ENCODE measurements at regions not wholly inside any gene's neighbourhood (a gene's known extent, or its start where the extent isn't known, plus 50 kb on each side); places are given as distances from the start of the nearest gene placed in this dataset.

GRCh38 chr10:81073155-81073554 lies 535.5 kb downstream of the SH2D4B start:
- TF ChIP-seq, protein P1, sequence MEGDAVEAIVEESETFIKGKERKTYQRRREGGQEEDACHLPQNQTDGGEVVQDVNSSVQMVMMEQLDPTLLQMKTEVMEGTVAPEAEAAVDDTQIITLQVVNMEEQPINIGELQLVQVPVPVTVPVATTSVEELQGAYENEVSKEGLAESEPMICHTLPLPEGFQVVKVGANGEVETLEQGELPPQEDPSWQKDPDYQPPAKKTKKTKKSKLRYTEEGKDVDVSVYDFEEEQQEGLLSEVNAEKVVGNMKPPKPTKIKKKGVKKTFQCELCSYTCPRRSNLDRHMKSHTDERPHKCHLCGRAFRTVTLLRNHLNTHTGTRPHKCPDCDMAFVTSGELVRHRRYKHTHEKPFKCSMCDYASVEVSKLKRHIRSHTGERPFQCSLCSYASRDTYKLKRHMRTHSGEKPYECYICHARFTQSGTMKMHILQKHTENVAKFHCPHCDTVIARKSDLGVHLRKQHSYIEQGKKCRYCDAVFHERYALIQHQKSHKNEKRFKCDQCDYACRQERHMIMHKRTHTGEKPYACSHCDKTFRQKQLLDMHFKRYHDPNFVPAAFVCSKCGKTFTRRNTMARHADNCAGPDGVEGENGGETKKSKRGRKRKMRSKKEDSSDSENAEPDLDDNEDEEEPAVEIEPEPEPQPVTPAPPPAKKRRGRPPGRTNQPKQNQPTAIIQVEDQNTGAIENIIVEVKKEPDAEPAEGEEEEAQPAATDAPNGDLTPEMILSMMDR (IDR thresholded peaks at IDR 0.05), result no peak
- no peak for TF ChIP-seq POLR2AphosphoS5 (IDR thresholded peaks at IDR 0.05; ENCODE audit: low read depth, low read length)
- no peak for TF ChIP-seq REST (IDR thresholded peaks at IDR 0.05; ENCODE audit: insufficient read depth in 1 of 2, low read depth in 2 of 2, low read length in 1 of 2)
- no peak for TF ChIP-seq SIN3A (IDR thresholded peaks at IDR 0.05; ENCODE audit: borderline replicate concordance, insufficient read depth, low read depth, low read length)
- TF ChIP-seq TCF7L2 (IDR thresholded peaks at IDR 0.05; ENCODE audit: low read depth, low read length), result no peak

Data from Panc1 (cell line).